Heart left ventricle (tissue), 16 donors: ENCODE measurements at regions not wholly inside any gene's neighbourhood (a gene's known extent, or its start where the extent isn't known, plus 50 kb on each side); places are given as distances from the start of the nearest gene placed in this dataset.

Experiments
- ATAC-seq, 4 donors: fragments of 200-7000 bp; cut with Tn5 transposase; one replicate each; pipeline ENCODE4 v1.9.1; 2020 to 2022; ENCODE audit warnings: moderate library complexity in 4 of 4, mild to moderate bottlenecking in 3 of 4, moderate number of reproducible peaks in 1 of 4
- DNase-seq, 5 donors: peaks; one replicate each; pipeline ENCODE4 v3.0.0-alpha.2; 2020
- H3K27ac ChIP-seq, 12 donors: fragments of 200-600 bp; sonication (generic) in 4 of 12; one replicate each; pipeline versions ENCODE4 v1.5.0 to v1.8.0; 2016 to 2022; ENCODE audit warnings: mild to moderate bottlenecking in 2 of 12
- H3K27me3 ChIP-seq, 9 donors: fragments of 200-600 bp; sonication (generic) in 2 of 9; one replicate each; pipeline versions ENCODE4 v1.5.1 to v1.8.0; 2016 to 2022; ENCODE audit warnings: mild to moderate bottlenecking in 3 of 9
- H3K36me3 ChIP-seq, 9 donors: fragments of 200-600 bp; sonication (generic) in 2 of 9; one replicate each; pipeline versions ENCODE4 v1.5.0 to v1.8.0; 2018 to 2022; ENCODE audit warnings: mild to moderate bottlenecking in 2 of 9
- H3K4me1 ChIP-seq, 12 donors: fragments of 200-600 bp; sonication (generic) in 4 of 12; one replicate each; pipeline versions ENCODE4 v1.5.0 to v1.8.0; 2016 to 2022; ENCODE audit warnings: mild to moderate bottlenecking in 3 of 12
- H3K4me3 ChIP-seq, 12 donors: fragments of 200-600 bp; sonication (generic) in 4 of 12; one replicate each; pipeline versions ENCODE4 v1.5.0 to v1.8.0; 2017 to 2022; ENCODE audit warnings: mild to moderate bottlenecking in 9 of 12, moderate library complexity in 4 of 12
- H3K9me3 ChIP-seq, 12 donors: fragments of 200-600 bp; sonication (generic) in 4 of 12; one replicate each; pipeline versions ENCODE4 v1.5.0 to v1.8.0; 2016 to 2022; ENCODE audit warnings: mild to moderate bottlenecking in 1 of 12
- POLR2A ChIP-seq, 2 donors: fragments of 450-650 bp; IDR thresholded peaks; one replicate each; pipeline ENCODE4 v1.6.1; 2017; ENCODE audit warnings: antibody characterized with exemption in 2 of 2, mild to moderate bottlenecking in 2 of 2, moderate library complexity in 2 of 2
- WGBS, 4 donors: extraction: QIAGEN DNeasy Blood & Tissue Kit in 2 of 4; methylation state at CpG; one replicate each; pipeline versions ENCODE4 v1.1.5 to v1.1.7; 2013 to 2018; 5-methylcytosine and 5-hydroxymethylcytosine counted together
- intact Hi-C, 10 donors: fragments of 100-400 bp; cut with DNase I; formaldehyde crosslinking; loops; one replicate each; pipeline versions ENCODE4 v1.11.1 to v1.14.2; 2022
- TF ChIP-seq, protein P1 (sequence below), 12 donors: fragments of 200-600 bp; sonication (generic) in 4 of 12; IDR thresholded peaks; one replicate each; pipeline versions ENCODE4 v1.5.0 to v1.8.0; 2018 to 2022; ENCODE audit warnings: antibody characterized with exemption in 12 of 12, mild to moderate bottlenecking in 5 of 12
- donor health status: ischemic (EF 13 %, LVEDD 7.1; RV severe dilation, severe dysfunction).
- donor health status: healthy with polysubstance abuse.
- donor health status: DM: no; HTN: yes; CAD: no.
- donor health status: DM: no; HTN: no; CAD: no.
- donor health status: ischemic (EF 25% LVEDD 6.9; RV normal size, moderate dysfunction).
- donor health status: ischemic (EF 25% LVEDD 5.7; RV mildly dilated, moderate dysfunction).
- donor health status: healthy.
- donor health status: DM: yes; HTN: yes; CAD: no.
- donor health status: ischemic (EF 35%, LVEDD 5.7; RV mildly dilated, moderate dysfunction).
- donor health status: nonischemic (EF 11% LVEDD 7.7; RV severe dilation, severe dysfunction).
- donor health status: DM: yes; HTN: yes; CAD: no.
- donor health status: PGD.
- donor health status: ischemic (EF 29% LVEDD 5.4; RV normal size, mild dysfunction).
- donor health status: nonischemic (EF 23%, LVEDD 6.1; RV moderate dilation, normal function).

DNA sequence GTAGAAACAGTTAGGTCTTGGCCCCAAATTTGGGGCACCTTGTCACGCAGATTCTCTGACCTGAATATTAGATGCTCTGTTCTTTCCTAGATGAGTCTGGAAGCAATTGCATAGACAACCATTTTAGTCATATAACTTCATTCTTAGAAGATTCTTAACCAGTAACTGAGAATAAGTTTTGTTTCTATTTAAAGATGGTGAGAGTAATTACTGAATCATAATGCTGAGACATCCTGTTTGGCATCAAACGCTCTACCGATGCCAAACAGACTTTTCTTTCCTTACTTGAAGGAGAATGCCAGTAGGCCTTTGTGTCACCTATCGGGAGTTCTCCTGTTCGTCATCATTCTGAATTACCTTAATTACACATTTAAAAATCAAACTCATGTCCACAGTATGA lies 131.6 kb upstream of the ID4 start:
- H3K9me3 ChIP-seq = no peaks in the 10 kb centered on the region
- intact Hi-C loops = no loop called here
- DNase-seq (no peak), ATAC-seq (no peak)
- TF ChIP-seq, protein P1, sequence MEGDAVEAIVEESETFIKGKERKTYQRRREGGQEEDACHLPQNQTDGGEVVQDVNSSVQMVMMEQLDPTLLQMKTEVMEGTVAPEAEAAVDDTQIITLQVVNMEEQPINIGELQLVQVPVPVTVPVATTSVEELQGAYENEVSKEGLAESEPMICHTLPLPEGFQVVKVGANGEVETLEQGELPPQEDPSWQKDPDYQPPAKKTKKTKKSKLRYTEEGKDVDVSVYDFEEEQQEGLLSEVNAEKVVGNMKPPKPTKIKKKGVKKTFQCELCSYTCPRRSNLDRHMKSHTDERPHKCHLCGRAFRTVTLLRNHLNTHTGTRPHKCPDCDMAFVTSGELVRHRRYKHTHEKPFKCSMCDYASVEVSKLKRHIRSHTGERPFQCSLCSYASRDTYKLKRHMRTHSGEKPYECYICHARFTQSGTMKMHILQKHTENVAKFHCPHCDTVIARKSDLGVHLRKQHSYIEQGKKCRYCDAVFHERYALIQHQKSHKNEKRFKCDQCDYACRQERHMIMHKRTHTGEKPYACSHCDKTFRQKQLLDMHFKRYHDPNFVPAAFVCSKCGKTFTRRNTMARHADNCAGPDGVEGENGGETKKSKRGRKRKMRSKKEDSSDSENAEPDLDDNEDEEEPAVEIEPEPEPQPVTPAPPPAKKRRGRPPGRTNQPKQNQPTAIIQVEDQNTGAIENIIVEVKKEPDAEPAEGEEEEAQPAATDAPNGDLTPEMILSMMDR (IDR thresholded peaks at IDR 0.05) = no peak
- no peak for TF ChIP-seq POLR2A (IDR thresholded peaks at IDR 0.05)
- WGBS, 4 donors = 89 to 94% (median 91%) methylated on average over 5 of the region's 5 CpGs
- no peaks in the 10 kb centered on the region for H3K4me1 ChIP-seq
- H3K27me3 ChIP-seq = no peaks in the 10 kb centered on the region
- no peak overlapping the region for H3K27ac ChIP-seq
- H3K4me3 ChIP-seq = no peak overlapping the region
- H3K36me3 ChIP-seq = no peaks in the 10 kb centered on the region

DNA sequence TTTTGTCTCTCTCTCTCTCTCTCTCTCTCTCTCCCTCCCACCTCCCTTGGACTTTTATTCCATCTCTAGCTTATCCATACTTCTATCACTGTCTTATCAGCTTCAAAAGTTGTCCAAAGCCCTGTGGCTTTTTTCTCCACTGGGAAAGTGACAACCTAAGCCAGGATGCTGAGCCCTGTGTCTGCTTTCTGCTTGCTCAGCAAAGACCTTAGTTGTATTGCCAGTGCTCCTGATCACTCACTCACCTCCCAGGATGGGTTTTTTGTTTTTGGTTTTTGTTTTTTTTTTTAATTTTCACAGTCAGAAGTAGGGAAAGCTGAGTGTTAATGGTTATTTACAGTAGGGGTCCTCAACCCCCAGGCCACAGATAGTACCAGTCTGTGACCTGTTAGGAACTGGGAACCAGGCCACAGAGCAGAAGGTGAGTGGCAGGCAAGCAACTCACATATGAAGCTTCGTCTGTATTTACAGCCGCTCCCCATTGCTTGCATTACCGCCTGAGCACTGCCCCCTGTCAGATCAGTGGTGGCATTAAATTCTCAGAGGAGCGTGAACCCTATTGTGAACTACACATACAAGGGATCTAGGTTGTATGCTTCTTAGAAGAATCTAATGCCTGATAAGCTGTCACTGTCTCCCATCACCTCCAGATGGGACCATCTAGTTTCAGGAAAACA lies 125.0 kb upstream of the ID4 start:
- ATAC-seq (no peak), DNase-seq (no peak)
- Histone ChIP-seq H3K4me3 (no peak overlapping the region), H3K36me3 (no peaks in the 10 kb centered on the region), H3K9me3 (no peaks in the 10 kb centered on the region), H3K27me3 (no peaks in the 10 kb centered on the region), H3K4me1 (no peaks in the 10 kb centered on the region), H3K27ac (no peak overlapping the region)
- WGBS, 4 donors = 89 to 95% (median 93%) methylated on average over 4 of the region's 4 CpGs
- no peak for TF ChIP-seq POLR2A (IDR thresholded peaks at IDR 0.05)
- TF ChIP-seq, protein P1 (IDR thresholded peaks at IDR 0.05) = no peak
- intact Hi-C loops = no loop called here

DNA sequence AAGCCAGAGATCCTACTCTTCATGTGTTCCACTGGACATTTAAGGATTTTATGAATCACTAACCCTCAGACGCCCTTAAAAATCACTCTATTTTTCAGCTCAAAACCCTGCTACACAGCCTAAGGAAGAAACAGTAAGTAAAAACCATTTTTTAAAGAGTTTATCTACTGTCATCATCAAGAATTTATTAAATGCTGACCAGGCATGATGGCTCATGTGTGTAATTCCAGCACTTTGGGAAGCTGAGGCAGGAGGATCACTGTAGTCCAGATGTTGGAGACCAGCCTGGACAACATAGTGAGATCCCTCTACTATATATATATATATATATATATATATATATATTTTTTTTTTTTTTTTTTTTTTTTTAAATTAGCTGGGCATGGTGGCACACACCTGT lies 124.2 kb upstream of the ID4 start:
- intact Hi-C loops = no loop called here
- WGBS, 4 donors = 74 to 88% (median 82%) methylated on average over 1 of the region's 1 CpG
- no peak overlapping the region for H3K27ac ChIP-seq
- no peaks in the 10 kb centered on the region for H3K27me3 ChIP-seq
- TF ChIP-seq, protein P1 (IDR thresholded peaks at IDR 0.05) = no peak
- no peak for TF ChIP-seq POLR2A (IDR thresholded peaks at IDR 0.05)
- H3K4me1 ChIP-seq = no peaks in the 10 kb centered on the region
- no peak for ATAC-seq
- no peaks in the 10 kb centered on the region for H3K36me3 ChIP-seq
- no peak overlapping the region for H3K4me3 ChIP-seq
- H3K9me3 ChIP-seq = no peaks in the 10 kb centered on the region
- DNase-seq = no peak

DNA sequence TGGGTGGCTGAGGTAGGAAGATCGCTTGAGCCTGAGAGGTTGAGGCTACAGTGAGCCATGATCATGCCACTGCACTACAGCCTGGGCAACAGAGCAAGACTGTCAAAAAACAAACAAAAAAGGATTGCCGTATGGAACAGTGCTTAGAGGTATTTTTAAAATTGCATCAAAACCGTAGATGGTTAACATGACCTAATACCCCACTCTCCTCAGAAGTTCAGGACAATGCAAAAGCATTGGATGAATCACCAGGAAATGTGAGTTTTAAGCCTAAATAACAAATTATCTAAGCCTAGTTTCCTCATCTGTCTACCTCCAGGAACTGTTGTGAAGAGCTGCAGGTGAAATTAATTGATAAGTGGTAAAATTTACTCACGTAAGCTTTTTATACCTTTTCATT lies 123.8 kb upstream of the ID4 start:
- TF ChIP-seq, protein P1 (IDR thresholded peaks at IDR 0.05) = no peak
- TF ChIP-seq POLR2A (IDR thresholded peaks at IDR 0.05) = no peak
- no peaks in the 10 kb centered on the region for H3K36me3 ChIP-seq
- DNase-seq (no peak), ATAC-seq (no peak)
- no peaks in the 10 kb centered on the region for H3K27me3 ChIP-seq
- intact Hi-C loops = no loop called here
- no peak overlapping the region for H3K4me3 ChIP-seq
- no peaks in the 10 kb centered on the region for H3K9me3 ChIP-seq
- WGBS, 4 donors = 79 to 88% (median 84%) methylated on average over 4 of the region's 4 CpGs
- no peaks in the 10 kb centered on the region for H3K4me1 ChIP-seq
- H3K27ac ChIP-seq = no peak overlapping the region
